ENCODE measurements at regions not wholly inside any gene's neighbourhood (a gene's known extent, or its start where the extent isn't known, plus 50 kb on each side); places are given as distances from the start of the nearest gene placed in this dataset.

- TF ChIP-seq SPI1 (IDR thresholded peaks at IDR 0.05; ENCODE audit: borderline replicate concordance, low read depth): no peak
- TF ChIP-seq, protein P1, sequence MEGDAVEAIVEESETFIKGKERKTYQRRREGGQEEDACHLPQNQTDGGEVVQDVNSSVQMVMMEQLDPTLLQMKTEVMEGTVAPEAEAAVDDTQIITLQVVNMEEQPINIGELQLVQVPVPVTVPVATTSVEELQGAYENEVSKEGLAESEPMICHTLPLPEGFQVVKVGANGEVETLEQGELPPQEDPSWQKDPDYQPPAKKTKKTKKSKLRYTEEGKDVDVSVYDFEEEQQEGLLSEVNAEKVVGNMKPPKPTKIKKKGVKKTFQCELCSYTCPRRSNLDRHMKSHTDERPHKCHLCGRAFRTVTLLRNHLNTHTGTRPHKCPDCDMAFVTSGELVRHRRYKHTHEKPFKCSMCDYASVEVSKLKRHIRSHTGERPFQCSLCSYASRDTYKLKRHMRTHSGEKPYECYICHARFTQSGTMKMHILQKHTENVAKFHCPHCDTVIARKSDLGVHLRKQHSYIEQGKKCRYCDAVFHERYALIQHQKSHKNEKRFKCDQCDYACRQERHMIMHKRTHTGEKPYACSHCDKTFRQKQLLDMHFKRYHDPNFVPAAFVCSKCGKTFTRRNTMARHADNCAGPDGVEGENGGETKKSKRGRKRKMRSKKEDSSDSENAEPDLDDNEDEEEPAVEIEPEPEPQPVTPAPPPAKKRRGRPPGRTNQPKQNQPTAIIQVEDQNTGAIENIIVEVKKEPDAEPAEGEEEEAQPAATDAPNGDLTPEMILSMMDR (IDR thresholded peaks at IDR 0.05; ENCODE audit: insufficient read depth, low read length): no peak
- TF ChIP-seq REST (IDR thresholded peaks at IDR 0.05; ENCODE audit: insufficient replicate concordance, low read depth): no peak
- TF ChIP-seq GABPA (IDR thresholded peaks at IDR 0.05; ENCODE audit: low read depth): no peak
- no peak for TF ChIP-seq POLR2AphosphoS5 (IDR thresholded peaks at IDR 0.05; ENCODE audit: low read depth)
- no peak for DNase-seq (ENCODE audit: low read depth in 1 of 2, low spot score in 1 of 2)
- Histone ChIP-seq H3K27ac (replicated peaks) (no peak overlapping the region), H3K27me3 (ENCODE audit: insufficient read depth, poor library complexity, severe bottlenecking) (no peaks in the 10 kb centered on the region), H3K4me3 (replicated peaks; ENCODE audit: insufficient read depth, low read length) (no peak overlapping the region)
Observed at GRCh38 chr16:51867386-51868065, 679.4 kb downstream of the TOX3 start.

- Histone ChIP-seq H3K27ac (replicated peaks) (no peak overlapping the region), H3K27me3 (ENCODE audit: insufficient read depth, poor library complexity, severe bottlenecking) (no peaks in the 10 kb centered on the region), H3K4me3 (replicated peaks; ENCODE audit: insufficient read depth, low read length) (no peak overlapping the region)
- DNase-seq (ENCODE audit: low read depth in 1 of 2, low spot score in 1 of 2): no peak
- TF ChIP-seq POLR2AphosphoS5 (IDR thresholded peaks at IDR 0.05; ENCODE audit: low read depth) (no peak), GABPA (IDR thresholded peaks at IDR 0.05; ENCODE audit: low read depth) (no peak)
- TF ChIP-seq, protein P1 (IDR thresholded peaks at IDR 0.05; ENCODE audit: insufficient read depth, low read length): no peak
Observed at GRCh38 chr16:51864575-51864974, 682.4 kb downstream of the TOX3 start.

DNA sequence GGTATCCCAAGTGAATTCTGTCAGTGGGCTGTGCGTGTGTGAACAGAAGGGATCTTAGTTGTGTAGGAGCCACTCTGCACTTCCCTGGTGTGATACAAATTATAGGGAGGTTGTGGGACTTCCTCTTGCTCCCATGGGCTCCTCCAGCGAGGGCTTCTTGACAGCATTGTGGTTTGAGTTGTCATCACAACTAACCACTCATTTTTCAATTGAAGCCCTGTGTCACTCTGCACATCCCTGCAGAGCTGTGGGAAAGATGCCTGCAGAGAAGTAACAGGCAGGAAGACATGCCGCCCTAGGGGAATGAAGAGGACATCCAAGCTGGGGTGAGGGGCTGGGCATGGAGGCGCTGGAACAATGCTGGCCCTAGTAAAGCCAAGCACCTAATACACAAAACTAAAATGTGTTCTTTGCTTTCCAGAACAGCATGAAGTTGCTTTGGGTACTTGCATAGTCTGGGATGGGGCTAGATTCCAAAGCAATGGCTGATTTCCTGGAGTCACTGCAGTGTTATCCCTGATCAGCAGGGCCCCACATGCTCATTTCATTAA, 692.5 kb downstream of the TOX3 start:
- DNase-seq (ENCODE audit: low read depth in 1 of 2, low spot score in 1 of 2): no peak
- H3K27ac ChIP-seq (replicated peaks): no peak overlapping the region
- no peaks in the 10 kb centered on the region for H3K27me3 ChIP-seq (ENCODE audit: insufficient read depth, poor library complexity, severe bottlenecking)
- H3K4me3 ChIP-seq (replicated peaks; ENCODE audit: insufficient read depth, low read length): no peak overlapping the region
- TF ChIP-seq, protein P1 (IDR thresholded peaks at IDR 0.05; ENCODE audit: insufficient read depth, low read length): no peak
- TF ChIP-seq SPI1 (IDR thresholded peaks at IDR 0.05; ENCODE audit: borderline replicate concordance, low read depth) (no peak), REST (IDR thresholded peaks at IDR 0.05; ENCODE audit: insufficient replicate concordance, low read depth) (no peak), GABPA (IDR thresholded peaks at IDR 0.05; ENCODE audit: low read depth) (no peak), POLR2AphosphoS5 (IDR thresholded peaks at IDR 0.05; ENCODE audit: low read depth) (no peak)

Measured in HL-60 (cell line).